ENCODE measurements at regions not wholly inside any gene's neighbourhood (a gene's known extent, or its start where the extent isn't known, plus 50 kb on each side); places are given as distances from the start of the nearest gene placed in this dataset.
"Not testable (repeated sequence)": the region's sequence is repeated elsewhere in the genome, so short reads cannot be mapped to it uniquely, and the experiment has no call there.

DNA sequence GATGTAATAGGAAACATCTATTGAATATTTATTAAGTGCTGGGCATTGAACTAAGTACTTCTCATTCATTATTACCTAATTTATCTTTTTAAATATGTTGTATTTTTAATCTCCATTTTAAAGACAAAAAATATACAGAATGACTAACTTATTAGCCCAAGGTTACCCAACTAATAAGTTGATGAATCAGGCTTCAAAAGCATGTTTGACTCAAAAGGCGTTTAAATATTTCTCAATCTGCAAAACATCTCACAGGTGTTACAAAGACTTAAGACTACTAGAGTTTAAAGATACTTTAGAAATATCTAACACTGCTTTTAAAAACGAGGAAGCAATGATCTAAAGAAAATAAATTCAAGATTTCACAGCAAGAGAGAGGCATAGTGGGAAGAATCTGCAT, 457.4 kb upstream of the DCN start:
- FAIRE-seq, result no peak

DNA sequence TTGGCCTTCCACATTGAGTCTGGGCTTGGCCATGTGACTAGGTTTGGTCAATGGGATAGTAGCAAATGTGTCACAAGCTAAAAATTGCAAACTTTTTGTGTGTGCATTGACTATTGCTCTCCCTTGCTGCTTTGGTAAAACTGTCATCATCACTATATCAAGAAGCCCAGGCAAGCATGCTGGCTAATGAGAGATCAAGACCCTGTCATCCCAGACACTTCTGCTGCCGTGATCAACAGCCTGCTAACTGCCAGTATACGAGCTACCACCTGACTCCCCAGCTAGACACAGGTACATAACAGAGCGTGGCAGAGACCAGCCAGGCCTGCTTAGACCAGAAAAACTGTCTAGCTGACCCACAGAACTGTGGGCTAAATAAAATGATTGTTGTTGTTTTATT, 456.7 kb upstream of the DCN start:
- FAIRE-seq, result no peak

DNA sequence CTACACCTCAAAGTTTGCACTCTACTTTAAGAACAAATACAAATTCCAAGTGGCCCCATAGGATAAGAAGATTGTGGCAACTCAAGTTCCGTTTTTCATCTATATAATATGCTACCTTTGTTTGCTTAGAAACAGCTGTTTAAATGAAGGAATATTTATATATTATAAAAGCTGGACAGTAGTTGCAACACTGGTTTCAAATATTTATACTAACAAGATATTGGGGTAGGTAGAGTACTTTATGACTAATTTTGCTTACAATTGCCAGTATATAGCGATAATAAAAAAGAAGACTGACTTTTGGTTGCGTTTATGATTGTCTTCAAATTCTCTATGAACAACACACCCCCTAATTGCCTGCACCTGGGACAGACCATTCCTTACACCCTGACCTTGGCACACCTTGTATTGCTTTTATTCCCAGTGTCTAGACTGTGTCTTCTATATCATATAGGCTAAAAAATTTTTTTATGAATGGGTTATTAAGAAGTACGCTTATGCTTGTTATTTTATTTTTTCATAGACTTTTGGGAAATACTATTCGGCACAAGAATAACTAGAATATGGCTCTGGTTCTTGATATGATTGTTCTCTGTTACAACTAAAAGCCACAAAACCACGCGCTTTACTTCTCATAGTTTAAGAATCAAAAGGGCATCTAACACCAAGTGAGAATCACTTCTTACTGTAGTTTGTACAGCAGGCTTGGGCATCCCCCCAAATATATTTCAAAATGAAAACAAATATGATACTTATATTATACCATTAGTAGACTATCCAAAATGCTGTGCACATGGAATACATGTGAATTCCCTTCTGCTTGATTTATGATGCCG, 455.4 kb upstream of the DCN start:
- no peak for FAIRE-seq

DNA sequence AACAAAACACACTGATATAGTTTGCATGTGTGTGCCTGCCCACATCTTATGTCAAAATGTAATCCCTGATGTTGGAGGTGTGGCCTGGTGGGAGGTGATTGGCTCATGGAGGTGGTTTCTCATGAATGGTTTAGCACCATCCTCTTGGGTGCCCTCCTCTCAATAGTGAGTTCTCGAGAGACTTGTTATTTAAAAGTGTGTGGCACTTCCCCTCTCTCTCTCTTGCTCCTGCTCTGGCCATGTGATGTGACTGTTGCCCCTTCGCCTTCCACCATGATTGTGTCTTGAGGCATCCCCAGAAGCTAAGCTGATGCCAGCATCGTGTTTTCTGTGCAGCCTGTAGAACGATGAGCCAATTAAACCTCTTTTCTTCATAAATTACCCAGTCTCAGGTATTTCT, 454.1 kb upstream of the DCN start:
- no peak for FAIRE-seq

DNA sequence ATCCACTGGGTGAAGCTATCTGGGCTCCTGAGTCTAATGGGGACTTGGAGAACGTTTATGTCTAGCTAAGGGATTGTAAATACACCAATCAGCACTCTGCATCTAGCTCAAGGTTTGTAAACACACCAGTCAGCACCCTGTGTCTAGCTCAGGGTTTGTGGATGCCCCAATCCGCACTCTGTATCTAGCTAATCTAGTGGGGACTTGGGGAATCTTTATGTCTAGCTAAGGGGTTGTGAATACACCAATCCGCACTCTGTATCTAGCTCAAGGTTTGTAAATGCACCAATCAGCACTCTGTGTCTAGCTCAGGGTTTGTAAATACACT, 451.7 kb upstream of the DCN start:
- FAIRE-seq, result not testable (repeated sequence)

DNA sequence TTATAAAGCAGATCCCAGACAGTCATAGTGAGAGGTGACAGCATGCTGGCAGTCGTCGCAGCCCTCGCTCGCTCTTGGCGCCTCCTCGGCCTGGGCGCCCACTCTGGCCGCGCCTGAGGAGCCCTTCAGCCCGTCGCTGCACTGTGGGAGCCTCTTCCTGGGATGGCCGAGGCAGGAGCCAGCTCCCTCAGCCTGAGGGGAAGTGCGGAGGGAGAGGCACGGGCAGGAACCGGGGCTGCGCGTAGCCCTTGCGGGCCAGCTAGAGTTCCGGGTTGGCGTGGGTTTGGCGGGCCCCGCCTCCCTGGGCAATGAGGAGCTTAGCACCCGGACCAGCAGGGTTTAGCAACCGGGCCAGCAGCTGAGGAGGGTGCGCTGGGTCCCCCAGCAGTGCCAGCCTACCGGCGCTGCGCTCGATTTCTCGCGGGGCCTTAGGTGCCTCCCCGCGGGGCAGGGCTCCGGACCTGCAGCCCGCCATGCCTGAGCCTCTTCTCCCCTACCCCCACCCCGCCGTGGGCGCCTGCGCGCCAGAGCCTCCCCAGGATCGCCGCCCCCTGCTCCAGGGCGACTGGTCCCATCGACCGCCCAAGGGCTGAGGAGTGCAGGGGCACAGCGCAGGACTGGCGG, 451.2 kb upstream of the DCN start:
- no peak for FAIRE-seq

DNA sequence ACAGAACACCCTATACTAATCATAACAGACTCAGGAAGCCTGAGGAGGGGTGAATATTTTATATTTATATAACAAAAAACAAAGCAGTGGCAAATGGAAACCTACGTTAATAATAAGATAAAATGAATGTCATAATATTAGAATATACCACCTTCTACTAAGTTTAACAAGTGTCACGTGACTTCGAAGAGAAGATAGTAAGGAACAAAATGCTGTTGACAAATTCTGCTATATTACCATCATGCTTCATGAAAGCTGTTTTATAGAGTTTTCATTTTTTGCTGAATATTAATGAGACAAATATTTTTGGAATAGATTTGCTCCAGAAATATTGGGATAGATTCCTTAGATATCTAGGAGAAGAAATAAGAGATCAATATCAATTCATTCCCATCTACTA, 450.6 kb upstream of the DCN start:
- no peak for FAIRE-seq

DNA sequence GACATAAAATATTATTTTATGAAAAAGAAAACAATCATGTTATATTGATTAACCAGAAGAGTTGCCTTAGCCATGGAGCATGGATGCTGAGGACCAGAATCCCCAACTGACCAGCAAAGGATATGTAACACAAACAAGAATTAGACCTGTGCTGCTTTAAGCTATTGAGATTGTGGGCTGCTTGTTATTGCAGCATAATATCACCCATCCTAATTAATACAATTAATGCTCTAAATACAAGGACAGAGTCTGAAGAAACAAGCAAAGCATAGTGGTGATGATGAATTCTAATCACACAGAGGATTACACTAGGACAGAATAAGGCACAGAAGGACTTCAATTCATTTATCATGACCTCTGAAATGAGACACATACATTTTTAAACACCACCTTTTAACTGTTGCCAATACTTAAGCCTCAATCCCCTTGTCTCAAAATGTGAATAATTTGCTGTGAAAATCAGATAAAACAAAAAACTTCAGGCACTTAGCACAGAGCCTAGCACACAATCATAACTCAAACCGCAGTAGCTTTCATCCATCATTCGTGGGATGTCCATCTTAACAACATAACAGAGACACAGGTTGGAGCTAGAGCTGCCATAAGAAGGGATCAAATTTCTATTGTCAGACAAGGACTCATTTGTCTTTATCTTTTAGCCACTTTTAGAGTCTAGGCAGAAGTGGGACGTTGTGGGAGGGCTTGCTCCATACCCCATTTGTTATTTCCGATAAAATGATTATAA, 449.6 kb upstream of the DCN start:
- no peak for FAIRE-seq

DNA sequence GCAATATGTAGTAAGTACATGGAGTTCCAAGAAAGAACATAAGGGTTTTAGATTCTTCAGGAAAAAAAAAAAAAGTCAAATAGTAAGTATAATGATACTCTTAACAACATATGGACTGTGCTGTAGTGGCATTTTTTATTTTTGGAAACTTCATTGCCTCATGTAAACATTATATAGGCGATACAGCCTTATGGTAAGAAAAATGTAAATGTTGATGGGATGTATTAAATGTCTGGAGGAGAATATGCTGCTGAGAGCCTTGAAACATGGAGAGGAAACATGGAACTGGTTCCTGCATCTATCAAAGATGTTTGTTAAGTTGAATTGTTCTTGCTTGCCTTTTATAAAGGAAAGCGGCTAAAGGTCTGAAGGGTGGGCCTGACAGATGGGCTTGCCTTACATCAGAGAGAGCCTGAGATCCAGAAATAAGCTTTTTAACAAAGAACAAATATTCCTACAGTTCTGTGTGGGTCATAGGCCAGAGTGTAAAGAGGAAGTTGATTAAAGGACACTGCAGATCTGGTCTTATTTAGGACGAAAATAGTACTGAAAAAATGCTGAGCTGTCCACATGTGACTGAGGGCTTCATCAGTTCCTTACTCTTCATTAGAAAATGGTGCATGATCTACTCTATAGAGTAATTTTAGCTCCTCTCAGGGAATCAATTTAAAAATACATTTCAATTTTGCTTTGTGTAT, 448.1 kb upstream of the DCN start:
- no peak for FAIRE-seq

DNA sequence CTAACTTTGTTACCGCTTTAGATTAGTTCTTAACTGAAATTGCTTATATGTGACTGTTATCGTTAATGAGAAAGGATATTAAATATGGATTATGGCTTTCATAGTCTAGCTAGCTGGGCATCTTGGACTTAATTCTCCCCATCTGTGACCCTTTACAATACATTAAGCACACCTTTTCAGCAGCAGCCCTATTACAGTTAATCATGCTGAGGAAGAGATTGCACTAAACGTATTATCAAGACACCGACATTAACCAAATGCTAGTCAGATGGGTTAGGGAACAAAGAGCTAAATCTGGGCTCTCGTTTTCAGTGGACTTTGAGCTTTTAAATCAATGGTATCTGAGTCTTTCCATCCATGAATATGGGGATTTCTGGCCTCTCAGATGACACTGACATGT, 447.5 kb upstream of the DCN start:
- FAIRE-seq, result no peak

DNA sequence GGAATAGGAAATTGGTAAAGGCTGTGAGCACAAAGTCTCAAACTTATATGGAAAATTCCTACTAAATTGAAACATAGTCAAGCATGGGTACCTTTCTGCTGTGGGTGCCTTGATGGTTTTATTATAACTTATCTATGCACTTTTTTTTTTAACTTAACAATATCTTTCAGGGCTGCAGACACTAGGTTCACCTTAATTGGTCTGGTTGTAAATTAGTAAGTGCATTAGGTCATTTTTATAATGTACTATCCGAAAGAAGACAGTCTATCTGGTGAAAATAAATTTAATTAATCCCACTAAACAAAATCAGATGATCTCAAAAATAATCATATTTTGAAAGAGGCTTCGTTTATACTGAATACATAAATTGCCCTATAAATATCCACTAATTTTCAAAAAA, 446.8 kb upstream of the DCN start:
- FAIRE-seq, result peak; percentile 40

DNA sequence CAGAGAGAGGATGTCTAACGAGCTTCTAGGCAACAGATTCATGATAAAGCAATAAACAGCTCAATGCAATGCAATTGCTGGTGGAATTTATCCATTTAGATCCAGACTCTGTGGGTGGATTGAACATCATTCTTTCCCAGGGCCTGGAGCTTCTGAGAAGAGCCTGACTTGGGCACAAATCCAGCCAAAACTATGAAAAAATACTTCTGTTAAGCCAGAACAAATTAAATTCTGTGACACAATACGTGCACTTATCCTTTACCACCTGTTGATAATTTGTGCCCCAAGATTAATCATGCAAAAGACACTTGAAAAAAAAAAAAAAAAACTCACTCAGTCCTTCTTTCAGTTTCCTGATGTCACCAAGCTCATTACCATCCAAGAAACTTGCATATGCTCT, 446.0 kb upstream of the DCN start:
- FAIRE-seq, result no peak

DNA sequence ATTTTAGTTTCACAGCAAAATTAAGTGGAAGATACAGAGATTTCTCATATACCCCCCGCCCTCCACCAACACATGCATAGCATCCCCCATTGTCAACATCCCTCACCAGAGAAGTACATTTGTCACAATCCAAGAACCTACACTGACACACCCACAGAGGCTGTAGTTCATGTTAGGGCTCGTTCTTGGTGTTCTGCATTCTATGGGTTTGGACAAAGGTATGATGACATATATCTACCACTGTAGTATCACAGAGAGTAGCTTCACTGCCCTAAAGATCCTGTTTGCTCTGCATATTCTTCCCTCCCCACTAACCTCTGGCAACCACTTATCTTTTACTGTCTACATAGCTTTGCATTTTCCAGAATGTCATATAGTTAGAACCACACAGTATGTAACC, 444.6 kb upstream of the DCN start:
- FAIRE-seq, result no peak

DNA sequence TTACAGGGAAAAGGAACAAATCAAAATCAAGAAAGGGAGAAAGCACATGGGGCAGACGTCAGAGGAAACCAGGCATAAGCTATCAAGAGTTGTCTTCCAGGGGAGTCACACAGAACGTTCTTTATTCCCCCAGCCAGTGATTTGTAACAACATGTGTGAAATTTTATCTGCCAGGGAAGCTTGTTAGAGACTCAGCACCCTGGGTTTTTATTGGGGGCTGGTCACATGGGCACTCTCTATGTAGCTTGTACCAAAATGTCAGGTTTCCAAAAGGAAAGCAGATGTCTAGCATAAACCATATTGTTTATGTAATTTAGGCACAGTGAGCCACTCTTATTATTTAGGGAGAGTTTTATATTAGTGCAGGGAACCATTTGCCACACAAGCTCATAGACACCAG, 440.4 kb upstream of the DCN start:
- no peak for FAIRE-seq

DNA sequence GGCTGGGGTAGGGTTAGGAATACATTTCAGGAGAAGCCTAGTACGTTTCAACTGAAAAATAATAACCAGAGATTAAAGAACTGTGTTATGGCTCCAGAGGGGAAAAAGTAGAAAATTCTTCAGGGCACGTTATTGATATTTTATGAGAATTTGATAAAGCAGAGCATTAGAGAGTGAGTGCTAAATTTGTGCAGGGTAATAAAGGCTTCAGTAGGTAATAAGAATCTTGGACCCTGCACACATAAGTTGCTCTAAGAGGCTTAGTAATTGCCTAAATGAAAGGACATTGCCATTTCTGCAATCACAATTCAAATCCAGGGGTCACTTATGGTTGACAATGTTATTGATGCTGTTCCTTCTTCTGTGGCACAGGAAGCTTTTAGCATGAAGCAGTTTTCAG, 439.4 kb upstream of the DCN start:
- FAIRE-seq, result no peak

DNA sequence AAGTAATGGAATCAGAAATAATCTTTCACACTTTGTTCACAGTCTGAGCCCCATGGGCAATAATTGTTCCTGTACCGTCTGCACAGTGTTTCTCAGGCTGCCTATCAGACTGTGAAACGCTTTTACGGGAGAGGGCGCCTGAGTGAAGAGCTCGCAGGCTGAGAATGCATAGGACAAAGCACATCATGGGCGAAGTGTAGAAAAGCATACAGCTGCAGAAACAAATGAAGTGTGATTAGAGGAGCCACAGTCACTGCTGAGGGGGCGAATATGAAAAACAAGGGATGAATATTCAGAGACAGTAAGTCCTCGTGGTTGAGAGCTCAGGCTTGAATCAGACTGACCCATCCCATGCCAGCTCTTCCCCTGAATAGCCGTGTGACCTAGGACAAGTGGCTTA, 438.4 kb upstream of the DCN start:
- peak; percentile 65 for FAIRE-seq

DNA sequence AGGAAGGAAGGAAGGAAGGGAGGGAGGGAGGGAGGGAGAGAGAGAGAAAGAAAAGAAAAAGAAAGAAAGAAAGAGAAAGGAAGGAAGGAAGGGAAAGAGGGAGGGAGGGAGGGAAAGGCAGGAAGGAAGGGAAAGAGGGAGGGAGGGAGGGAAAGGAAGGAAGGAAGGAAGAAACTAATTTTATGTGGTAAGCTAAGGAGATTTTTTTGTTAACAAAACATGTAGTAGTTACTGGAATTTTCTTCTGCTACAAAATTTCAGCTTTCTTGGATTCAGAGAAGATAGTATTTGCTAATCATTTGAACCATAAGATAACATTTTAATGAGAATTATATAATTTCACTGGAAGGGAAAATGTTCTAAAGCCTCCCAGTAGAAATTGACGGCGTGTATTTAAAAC, 437.8 kb upstream of the DCN start:
- FAIRE-seq, result no peak

DNA sequence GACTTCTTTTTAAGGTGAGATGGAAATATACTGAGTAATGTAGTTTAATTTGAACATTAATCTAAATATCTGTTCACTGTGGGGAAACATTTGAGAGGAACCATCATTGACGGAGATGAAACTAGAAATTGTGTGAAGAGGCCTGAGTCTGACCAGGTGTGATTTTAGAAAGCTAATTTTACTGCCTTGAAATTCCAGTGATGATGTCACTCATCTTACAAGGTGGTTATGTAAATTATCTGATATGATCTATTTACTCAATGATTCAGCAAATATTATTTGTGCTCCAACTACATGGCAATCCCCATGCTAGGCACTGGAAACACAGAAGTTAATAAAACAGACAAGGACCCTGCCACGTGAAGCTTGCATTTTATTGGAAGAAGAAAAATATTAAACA, 435.7 kb upstream of the DCN start:
- no peak for FAIRE-seq

DNA sequence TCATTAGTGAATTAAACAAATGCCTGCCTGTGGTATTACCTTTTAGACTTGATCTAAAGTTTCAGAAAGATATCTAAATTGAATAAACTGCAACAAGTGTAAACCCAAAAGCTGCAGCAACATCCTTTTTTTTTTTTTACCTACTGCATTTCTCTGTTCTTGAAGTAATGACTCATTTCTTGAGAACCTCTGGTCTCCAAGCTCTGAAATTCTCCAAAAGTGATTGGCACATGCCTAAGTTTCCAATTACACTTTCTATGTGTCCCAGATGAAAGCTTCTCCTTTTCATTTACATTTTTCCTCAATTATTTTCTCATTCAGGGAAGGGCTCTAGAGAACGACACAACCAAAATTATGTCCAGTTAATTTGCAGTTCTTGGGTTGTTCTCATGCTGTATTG, 435.2 kb upstream of the DCN start:
- no peak for FAIRE-seq

DNA sequence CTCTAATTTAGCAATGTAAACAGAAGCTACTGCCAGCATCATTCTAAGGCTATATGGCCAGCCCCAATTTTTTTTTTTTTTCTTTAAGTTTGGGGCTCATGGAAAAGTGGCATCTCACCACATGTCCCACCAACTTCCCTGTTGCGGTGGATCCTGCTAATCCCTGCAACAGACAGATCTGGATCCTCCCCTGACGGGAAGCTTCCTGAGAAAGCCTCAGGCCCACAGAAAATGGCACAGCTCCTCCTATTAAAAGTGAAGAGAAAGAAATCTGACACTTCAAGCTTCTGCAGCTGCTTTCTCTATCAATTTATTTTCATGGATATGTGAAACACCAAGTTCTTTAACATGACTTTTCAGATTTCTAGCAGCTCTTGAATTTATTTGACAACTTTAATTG, 433.8 kb upstream of the DCN start:
- no peak for FAIRE-seq

DNA sequence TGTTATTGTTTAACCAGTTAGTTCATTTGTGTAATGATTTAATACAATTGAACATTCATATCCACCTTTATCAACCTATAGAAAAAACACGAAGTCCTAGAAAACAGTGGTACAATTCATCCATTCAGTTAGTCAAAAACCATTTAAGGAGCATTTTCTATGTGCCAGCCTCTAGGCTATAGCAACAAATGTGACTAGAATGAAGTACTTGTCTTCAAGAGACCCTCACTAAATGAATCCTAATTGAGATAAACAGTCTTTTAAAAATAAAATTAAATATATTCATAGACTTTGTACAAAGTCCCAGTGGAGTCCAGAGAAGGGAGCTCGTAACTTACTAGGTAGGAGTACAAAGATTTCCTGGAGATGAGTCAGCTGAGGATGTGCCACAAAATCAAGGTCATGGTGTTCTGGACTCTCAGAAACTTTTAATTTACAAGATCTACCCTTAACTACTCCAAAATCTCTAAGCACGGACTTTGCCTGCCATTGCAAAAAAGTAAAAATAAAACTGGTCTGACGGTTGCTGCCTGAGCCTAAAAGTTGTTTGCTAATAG, 430.7 kb upstream of the DCN start:
- FAIRE-seq, result no peak

DNA sequence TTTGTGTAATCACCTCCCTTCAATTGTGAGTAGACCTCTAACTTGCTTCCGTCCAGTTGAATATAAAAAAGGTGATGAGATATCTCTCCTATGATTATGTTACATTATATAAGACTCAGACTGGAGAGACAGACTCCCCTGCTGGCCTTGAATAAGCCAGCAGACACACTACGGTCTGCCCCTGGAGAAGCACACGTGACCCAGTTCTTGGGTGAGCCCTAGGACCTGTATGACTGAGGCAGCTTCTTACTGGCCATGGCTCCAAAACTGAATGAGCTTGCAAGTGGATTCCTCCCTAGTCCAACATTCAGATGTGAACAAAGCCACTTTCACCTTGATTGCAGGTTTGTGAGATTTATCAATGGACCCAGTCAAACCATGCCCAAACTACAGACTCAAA, 427.9 kb upstream of the DCN start:
- no peak for FAIRE-seq

DNA sequence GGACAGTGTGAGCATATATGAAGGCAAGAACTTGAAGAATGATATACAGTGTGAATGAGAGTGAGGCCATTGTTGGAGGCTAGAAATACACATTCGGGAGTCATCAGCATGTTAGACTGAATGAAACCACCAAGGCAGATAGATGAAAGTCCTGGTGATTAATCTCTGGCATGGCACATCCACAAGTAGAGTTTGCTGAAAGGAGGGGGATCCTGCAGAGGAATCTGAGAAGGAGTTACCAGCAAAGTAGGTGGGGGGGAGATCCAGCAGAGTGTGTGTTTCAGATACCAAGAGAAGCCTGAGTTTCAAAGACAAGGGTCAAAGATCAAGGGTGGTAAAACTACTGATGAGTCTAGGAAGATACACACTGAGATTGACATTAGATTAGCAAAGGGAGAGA, 426.7 kb upstream of the DCN start:
- FAIRE-seq, result no peak
